Heart right ventricle (tissue), 16 donors: ENCODE measurements at regions not wholly inside any gene's neighbourhood (a gene's known extent, or its start where the extent isn't known, plus 50 kb on each side); places are given as distances from the start of the nearest gene placed in this dataset.
"Not testable (repeated sequence)": the region's sequence is repeated elsewhere in the genome, so short reads cannot be mapped to it uniquely, and the experiment has no call there.

Experiments
- ATAC-seq, 8 donors: fragments of 200-7000 bp; cut with Tn5 transposase; one replicate each; pipeline ENCODE4 v1.9.1; 2020; ENCODE audit warnings: mild to moderate bottlenecking in 8 of 8, moderate library complexity in 8 of 8, moderate number of reproducible peaks in 1 of 8
- DNase-seq, 2 donors: peaks; one replicate each; pipeline ENCODE4 v3.0.0-alpha.2; 2020
- H3K27ac ChIP-seq, 10 donors: fragments of 200-600 bp; sonication (generic) in 2 of 10; one replicate each; pipeline versions ENCODE4 v1.5.0 to v1.8.0; 2020 to 2022; ENCODE audit warnings: mild to moderate bottlenecking in 3 of 10
- H3K27me3 ChIP-seq, 7 donors: fragments of 200-600 bp; one replicate each; pipeline ENCODE4 v1.8.0; 2021 to 2022; ENCODE audit warnings: mild to moderate bottlenecking in 2 of 7
- H3K36me3 ChIP-seq, 9 donors: fragments of 200-600 bp; sonication (generic) in 1 of 9; one replicate each; pipeline versions ENCODE4 v1.5.0 to v1.8.0; 2020 to 2022; ENCODE audit warnings: mild to moderate bottlenecking in 2 of 9
- H3K4me1 ChIP-seq, 9 donors: fragments of 200-600 bp; sonication (generic) in 1 of 9; one replicate each; pipeline versions ENCODE4 v1.5.0 to v1.8.0; 2020 to 2022; ENCODE audit warnings: mild to moderate bottlenecking in 4 of 9
- H3K4me3 ChIP-seq, 10 donors: fragments of 200-600 bp; sonication (generic) in 2 of 10; one replicate each; pipeline versions ENCODE4 v1.5.0 to v1.8.0; 2020 to 2022; ENCODE audit warnings: mild to moderate bottlenecking in 7 of 10, moderate library complexity in 2 of 10
- H3K9me3 ChIP-seq, 11 donors: fragments of 200-600 bp in 10 of 11; sonication (generic) in 2 of 11; one replicate each; pipeline versions ENCODE4 v1.5.0 to v1.8.0; 2013 to 2022; ENCODE audit warnings: mild to moderate bottlenecking in 2 of 11, control low read depth in 1 of 11, moderate library complexity in 1 of 11
- CTCF ChIP-seq, 9 donors: fragments of 200-600 bp; sonication (generic) in 2 of 9; IDR thresholded peaks; one replicate each; pipeline versions ENCODE4 v1.5.0 to v1.8.0; 2021 to 2022; ENCODE audit warnings: antibody characterized with exemption in 9 of 9, mild to moderate bottlenecking in 5 of 9, moderate library complexity in 1 of 9
- WGBS, 2 donors: extraction: QIAGEN DNeasy Blood & Tissue Kit; methylation state at CpG; one replicate each; pipeline ENCODE4 v1.1.7; 2013; ENCODE audit warnings: inconsistent platforms in 1 of 2; 5-methylcytosine and 5-hydroxymethylcytosine counted together
- intact Hi-C, 10 donors: fragments of 100-400 bp; cut with DNase I; formaldehyde crosslinking; loops; one replicate each; pipeline versions ENCODE4 v1.11.1 to v1.14.2; 2022
- donor health status: Arrhythmogenic right ventricular cardiomyopathy.
- donor health status: ischemic (EF 13 %, LVEDD 7.1; RV severe dilation, severe dysfunction).
- donor health status: healthy with polysubstance abuse.
- donor health status: DM: no; HTN: yes; CAD: no.
- donor health status: DM: no; HTN: no; CAD: no.
- donor health status: ischemic (EF 25% LVEDD 6.9; RV normal size, moderate dysfunction).
- donor health status: ischemic (EF 25% LVEDD 5.7; RV mildly dilated, moderate dysfunction).
- donor health status: healthy.
- donor health status: DM: yes; HTN: yes; CAD: no.
- donor health status: Ischemic cardiomyopathy.
- donor health status: ischemic (EF 35%, LVEDD 5.7; RV mildly dilated, moderate dysfunction).
- donor health status: nonischemic (EF 11% LVEDD 7.7; RV severe dilation, severe dysfunction).
- donor health status: DM: yes; HTN: yes; CAD: no.
- donor health status: PGD.
- donor health status: ischemic (EF 29% LVEDD 5.4; RV normal size, mild dysfunction).
- donor health status: nonischemic (EF 23%, LVEDD 6.1; RV moderate dilation, normal function).

GRCh38 chr3:72270730-72271129 lies 485.8 kb upstream of the PROK2 start:
- no peaks in the 10 kb centered on the region for H3K27me3 ChIP-seq
- no peak for ATAC-seq
- H3K9me3 ChIP-seq: no peaks in the 10 kb centered on the region
- no peak for TF ChIP-seq CTCF (IDR thresholded peaks at IDR 0.05)
- no peaks in the 10 kb centered on the region for H3K36me3 ChIP-seq
- peak overlapping the region in 3 of 10 donors; percentile 5 to 60 (median 34) for H3K27ac ChIP-seq
- 90 to 93% methylated on average over 5 of the region's 5 CpGs for WGBS, 2 donors
- no peak overlapping the region for H3K4me3 ChIP-seq
- intact Hi-C loops: loop anchor here in 3 of 10 donors (5.0 to 10.0 kb wide), 4 partner anchors 74 to 554 kb away; partner anchors contain the start of gene RYBP (in 2 of the 3)
- peaks cover 9 to 67% (median 54%) of the 10 kb centered on the region in 9 donors for H3K4me1 ChIP-seq
- no peak for DNase-seq

GRCh38 chr3:72270072-72270681 lies 485.2 kb upstream of the PROK2 start:
- Histone ChIP-seq H3K9me3 (no peaks in the 10 kb centered on the region), H3K4me3 (no peak overlapping the region), H3K27ac (peak overlapping the region in 7 of 10 donors; percentile 14 to 76 (median 40)), H3K4me1 (peaks cover 9 to 62% (median 49%) of the 10 kb centered on the region in 9 donors), H3K36me3 (no peaks in the 10 kb centered on the region), H3K27me3 (no peaks in the 10 kb centered on the region)
- peak; percentile 79 to 87 for DNase-seq
- peak; percentile 88 to 95 (median 92) for ATAC-seq
- TF ChIP-seq CTCF (IDR thresholded peaks at IDR 0.05): no peak
- intact Hi-C loops: loop anchor here in 3 of 10 donors (5.0 to 10.0 kb wide), 4 partner anchors 75 to 555 kb away; partner anchors contain the start of gene RYBP (in 2 of the 3)
- WGBS, 2 donors: 28 to 32% methylated on average over 9 of the region's 9 CpGs

GRCh38 chr3:72269475-72269874 lies 484.5 kb upstream of the PROK2 start:
- Histone ChIP-seq H3K4me3 (no peak overlapping the region), H3K4me1 (peaks cover 9 to 55% (median 42%) of the 10 kb centered on the region in 9 donors), H3K27ac (peak overlapping the region in 7 of 10 donors; percentile 14 to 76 (median 40)), H3K36me3 (no peaks in the 10 kb centered on the region), H3K9me3 (no peaks in the 10 kb centered on the region), H3K27me3 (no peaks in the 10 kb centered on the region)
- WGBS, 2 donors: 82 to 86% methylated on average over 3 of the region's 3 CpGs
- DNase-seq (no peak), ATAC-seq (peak in 3 of 8 donors; percentile 13 to 29 (median 15))
- intact Hi-C loops: loop anchor here in 9 of 10 donors (5.0 to 10.0 kb wide), 3 partner anchors 315 to 543 kb away; no protein-coding TSS in a partner anchor
- no peak for TF ChIP-seq CTCF (IDR thresholded peaks at IDR 0.05)

- WGBS, 2 donors: 86 to 92% methylated on average over 7 of the region's 7 CpGs
- H3K9me3 ChIP-seq, ATAC-seq, DNase-seq, H3K27me3 ChIP-seq, H3K27ac ChIP-seq, H3K4me3 ChIP-seq, H3K36me3 ChIP-seq: not testable (repeated sequence)
- intact Hi-C loops: loop anchor here in 9 of 10 donors (5.0 to 10.0 kb wide), 3 partner anchors 312 to 545 kb away; no protein-coding TSS in a partner anchor
- H3K4me1 ChIP-seq: peaks cover 9 to 32% (median 23%) of the 10 kb centered on the region in 9 donors
Observed at GRCh38 chr3:72266921-72267524, 482.1 kb upstream of the PROK2 start.
